Psoas muscle (tissue), 7 donors: ENCODE measurements at regions not wholly inside any gene's neighbourhood (a gene's known extent, or its start where the extent isn't known, plus 50 kb on each side); places are given as distances from the start of the nearest gene placed in this dataset.

Source experiments
- ATAC-seq, 4 donors: fragments of 200-7000 bp; cut with Tn5 transposase; one replicate each; pipeline ENCODE4 v1.9.1; 2020; ENCODE audit warnings: moderate library complexity in 3 of 4, mild to moderate bottlenecking in 2 of 4
- DNase-seq, 2 donors: peaks; one replicate each; pipeline ENCODE4 v3.0.0-alpha.2; 2020
- H3K27ac ChIP-seq: fragments of 200-600 bp; one replicate; pipeline ENCODE4 v1.8.0; 2022
- H3K27me3 ChIP-seq, 3 donors: fragments of 200-600 bp in 1 of 3; one replicate each; pipeline versions ENCODE4 v1.6.1 to v1.8.0; 2013 to 2022; ENCODE audit warnings: low read length in 2 of 3, mild to moderate bottlenecking in 2 of 3, moderate library complexity in 1 of 3; ENCODE audit not compliant: insufficient read depth in 3 of 3
- H3K36me3 ChIP-seq, 2 donors: fragments of 200-600 bp in 1 of 2; one replicate each; pipeline versions ENCODE4 v1.6.1 to v1.8.0; 2013 to 2022; ENCODE audit warnings: low read depth in 1 of 2, mild to moderate bottlenecking in 1 of 2, moderate library complexity in 1 of 2; ENCODE audit not compliant: insufficient read depth in 1 of 2
- H3K4me1 ChIP-seq: fragments of 200-600 bp; one replicate; pipeline ENCODE4 v1.8.0; 2022
- H3K4me3 ChIP-seq: fragments of 200-600 bp; one replicate; pipeline ENCODE4 v1.8.0; 2022; ENCODE audit warnings: mild to moderate bottlenecking
- H3K9me3 ChIP-seq: fragments of 200-600 bp; one replicate; pipeline ENCODE4 v1.8.0; 2022
- WGBS, 3 donors: extraction: QIAGEN DNeasy Blood & Tissue Kit; methylation state at CpG; one replicate each; pipeline versions ENCODE4 v1.1.6 to v1.1.7; 2013; 5-methylcytosine and 5-hydroxymethylcytosine counted together
- intact Hi-C, 2 donors: fragments of 100-400 bp; cut with DNase I; formaldehyde crosslinking; loops; one replicate each; pipeline versions ENCODE4 v1.11.0 to v1.14.2; 2022
- TF ChIP-seq, protein P1 (sequence below): fragments of 200-600 bp; IDR thresholded peaks from one replicate; pipeline ENCODE4 v1.8.0; 2022; ENCODE audit warnings: antibody characterized with exemption
- donor health status: healthy with polysubstance abuse.
- donor health status: DM: no; HTN: no; CAD: no; lungs with moderate emphysema.
- donor health status: Bipolar disorder and iron deficiency.
- donor health status: healthy.
- donor health status: DM: yes; HTN: yes; CAD: no.
- donor health status: DM: no; HTN: no; CAD: no.
- donor health status: DM: yes; HTN: yes; CAD: no.

DNA sequence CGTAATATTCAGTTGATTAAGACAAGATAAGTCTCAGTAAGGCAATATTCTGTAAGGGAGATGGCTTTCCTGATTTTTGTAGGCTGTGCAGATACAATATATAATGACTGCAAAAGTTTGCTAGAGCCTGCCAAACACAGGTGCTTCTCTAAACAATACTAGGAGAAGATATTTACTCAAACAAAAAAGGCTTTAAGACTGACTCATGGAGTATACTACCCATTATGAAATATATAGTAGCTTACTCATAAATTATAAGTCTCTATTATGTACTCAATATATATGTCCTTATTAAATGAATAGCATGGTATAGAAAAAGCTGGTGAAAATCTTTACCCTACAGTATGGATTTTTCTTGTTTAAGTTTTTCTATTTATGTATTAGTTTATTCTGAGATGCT, 93.2 kb upstream of the IL15 start:
- H3K4me3 ChIP-seq, result no peak overlapping the region
- intact Hi-C loops, result no loop called here
- no peak overlapping the region for H3K27ac ChIP-seq
- H3K36me3 ChIP-seq, result no peaks in the 10 kb centered on the region
- WGBS, 3 donors, result 89 to 96% (median 91%) methylated on average over 1 of the region's 1 CpG
- peaks cover 9% of the 10 kb centered on the region for H3K9me3 ChIP-seq
- TF ChIP-seq, protein P1, sequence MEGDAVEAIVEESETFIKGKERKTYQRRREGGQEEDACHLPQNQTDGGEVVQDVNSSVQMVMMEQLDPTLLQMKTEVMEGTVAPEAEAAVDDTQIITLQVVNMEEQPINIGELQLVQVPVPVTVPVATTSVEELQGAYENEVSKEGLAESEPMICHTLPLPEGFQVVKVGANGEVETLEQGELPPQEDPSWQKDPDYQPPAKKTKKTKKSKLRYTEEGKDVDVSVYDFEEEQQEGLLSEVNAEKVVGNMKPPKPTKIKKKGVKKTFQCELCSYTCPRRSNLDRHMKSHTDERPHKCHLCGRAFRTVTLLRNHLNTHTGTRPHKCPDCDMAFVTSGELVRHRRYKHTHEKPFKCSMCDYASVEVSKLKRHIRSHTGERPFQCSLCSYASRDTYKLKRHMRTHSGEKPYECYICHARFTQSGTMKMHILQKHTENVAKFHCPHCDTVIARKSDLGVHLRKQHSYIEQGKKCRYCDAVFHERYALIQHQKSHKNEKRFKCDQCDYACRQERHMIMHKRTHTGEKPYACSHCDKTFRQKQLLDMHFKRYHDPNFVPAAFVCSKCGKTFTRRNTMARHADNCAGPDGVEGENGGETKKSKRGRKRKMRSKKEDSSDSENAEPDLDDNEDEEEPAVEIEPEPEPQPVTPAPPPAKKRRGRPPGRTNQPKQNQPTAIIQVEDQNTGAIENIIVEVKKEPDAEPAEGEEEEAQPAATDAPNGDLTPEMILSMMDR, result no peak
- DNase-seq (no peak), ATAC-seq (no peak)
- H3K27me3 ChIP-seq, result no peaks in the 10 kb centered on the region
- H3K4me1 ChIP-seq, result no peaks in the 10 kb centered on the region

DNA sequence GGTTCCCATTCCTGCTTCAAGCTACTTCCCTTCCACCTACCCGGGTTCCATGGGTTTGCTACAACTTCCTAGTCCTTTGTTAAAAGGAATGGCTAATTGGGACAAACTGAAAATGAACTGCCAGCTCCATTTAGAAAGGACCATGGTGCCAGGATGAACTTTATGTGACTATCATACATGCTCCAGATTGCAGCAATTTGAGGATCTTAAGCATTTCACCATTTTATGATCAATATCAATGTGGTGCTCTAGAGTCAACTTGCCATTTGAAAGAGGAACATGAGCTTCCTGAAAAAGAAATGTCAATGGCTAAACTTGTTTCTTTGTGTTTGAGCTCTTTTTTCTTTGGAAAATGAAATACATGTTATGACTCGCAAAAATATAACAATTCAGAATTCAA, 92.7 kb upstream of the IL15 start:
- Histone ChIP-seq H3K27me3 (no peaks in the 10 kb centered on the region), H3K36me3 (no peaks in the 10 kb centered on the region), H3K27ac (no peak overlapping the region), H3K9me3 (peaks cover 4% of the 10 kb centered on the region), H3K4me1 (no peaks in the 10 kb centered on the region), H3K4me3 (no peak overlapping the region)
- TF ChIP-seq, protein P1, result no peak
- intact Hi-C loops, result no loop called here
- no peak for ATAC-seq
- WGBS, 3 donors, result 88 to 94% (median 93%) methylated on average over 2 of the region's 2 CpGs
- no peak for DNase-seq

DNA sequence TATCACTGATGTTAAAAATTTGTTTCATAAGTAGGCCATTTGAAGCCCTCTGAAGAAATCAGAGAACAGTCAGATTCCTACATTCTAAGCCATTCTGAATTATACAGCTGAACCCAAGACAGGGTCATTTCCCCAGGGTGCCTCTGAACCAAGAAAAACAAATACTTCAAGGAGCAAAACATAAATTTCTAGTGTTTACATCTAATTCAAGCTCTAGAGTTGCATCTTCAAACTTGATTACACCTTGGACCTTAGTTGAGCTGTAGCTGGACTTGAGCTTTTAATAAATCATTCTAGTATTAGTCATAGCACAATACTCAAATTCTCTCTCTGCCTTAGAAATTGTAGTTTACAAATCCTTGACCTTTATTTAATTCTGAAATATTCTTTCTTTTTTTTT, 87.6 kb upstream of the IL15 start:
- no peak overlapping the region for H3K27ac ChIP-seq
- H3K9me3 ChIP-seq, result no peaks in the 10 kb centered on the region
- DNase-seq (no peak), ATAC-seq (no peak)
- no peaks in the 10 kb centered on the region for H3K36me3 ChIP-seq
- no peaks in the 10 kb centered on the region for H3K4me1 ChIP-seq
- H3K4me3 ChIP-seq, result no peak overlapping the region
- TF ChIP-seq, protein P1, result no peak
- intact Hi-C loops, result no loop called here
- no peaks in the 10 kb centered on the region for H3K27me3 ChIP-seq

DNA sequence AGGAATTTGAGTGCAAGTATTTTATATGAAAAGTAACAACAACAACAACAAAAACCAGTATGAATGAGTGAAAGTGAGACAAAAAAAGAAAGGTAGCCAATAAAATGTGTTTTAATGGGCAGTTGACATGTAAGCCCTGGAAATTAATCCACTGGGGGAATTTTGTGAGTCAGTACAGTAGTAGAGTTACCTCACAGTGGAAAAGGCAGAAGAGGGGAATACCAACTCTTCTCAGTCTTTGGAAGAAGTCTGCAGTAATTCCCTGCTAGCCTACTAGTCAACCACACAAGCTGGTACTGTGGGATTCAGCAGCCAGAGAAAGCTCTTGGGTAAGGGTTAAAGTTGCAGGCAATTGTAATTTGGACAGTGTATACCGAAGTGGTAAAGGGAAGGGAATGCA, 76.3 kb upstream of the IL15 start:
- ATAC-seq (no peak), DNase-seq (no peak)
- WGBS, 3 donors, result 37 to 47% (median 39%) methylated on average over 1 of the region's 1 CpG
- H3K36me3 ChIP-seq, result no peaks in the 10 kb centered on the region
- intact Hi-C loops, result no loop called here
- no peak overlapping the region for H3K27ac ChIP-seq
- H3K9me3 ChIP-seq, result no peaks in the 10 kb centered on the region
- no peaks in the 10 kb centered on the region for H3K4me1 ChIP-seq
- no peaks in the 10 kb centered on the region for H3K27me3 ChIP-seq
- H3K4me3 ChIP-seq, result no peak overlapping the region
- TF ChIP-seq, protein P1, result no peak

DNA sequence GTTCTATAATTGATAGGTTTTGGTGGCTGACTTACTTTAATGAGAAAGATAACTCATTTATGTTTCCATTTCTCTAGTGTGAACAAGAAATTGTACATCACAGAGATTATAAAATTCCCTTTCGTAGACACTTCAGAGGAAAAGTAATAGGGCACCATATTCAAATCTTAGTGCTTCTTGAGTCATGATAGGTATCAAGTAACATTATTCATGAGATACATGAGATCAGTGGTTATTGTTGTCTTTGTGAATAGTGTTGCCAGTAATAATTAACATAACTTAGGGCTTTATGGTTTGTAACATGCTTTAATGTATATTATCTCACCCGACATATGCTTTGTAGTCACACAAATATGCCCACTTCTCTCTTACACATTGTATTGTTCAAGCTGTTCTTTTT, 73.7 kb upstream of the IL15 start:
- Histone ChIP-seq H3K9me3 (no peaks in the 10 kb centered on the region), H3K27ac (no peak overlapping the region), H3K36me3 (no peaks in the 10 kb centered on the region), H3K27me3 (no peaks in the 10 kb centered on the region), H3K4me3 (no peak overlapping the region), H3K4me1 (no peaks in the 10 kb centered on the region)
- no peak for ATAC-seq
- DNase-seq, result no peak
- WGBS, 3 donors, result 88 to 91% (median 89%) methylated on average over 2 of the region's 2 CpGs
- intact Hi-C loops, result no loop called here
- TF ChIP-seq, protein P1, result no peak
